ENCODE measurements at regions not wholly inside any gene's neighbourhood (a gene's known extent, or its start where the extent isn't known, plus 50 kb on each side); places are given as distances from the start of the nearest gene placed in this dataset.

DNA sequence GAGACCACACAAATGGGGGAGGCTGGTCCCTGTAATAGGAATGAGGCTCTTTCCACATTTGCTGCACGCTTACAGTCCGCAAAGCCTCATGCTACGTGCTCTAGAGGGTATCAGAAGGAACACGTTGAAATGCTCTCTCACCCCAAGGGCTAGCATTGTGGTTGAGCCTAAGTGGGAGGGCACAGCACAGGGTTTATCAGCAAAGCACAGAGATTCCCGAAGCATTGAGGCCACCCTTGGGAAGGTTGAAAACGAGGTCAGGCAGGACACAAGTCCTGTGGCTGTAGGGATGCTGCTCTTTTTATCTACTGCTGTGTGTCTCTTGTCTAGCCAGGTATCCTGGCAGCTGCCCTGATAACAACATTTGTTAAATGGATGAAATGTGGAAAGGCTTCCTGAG lies 378.3 kb downstream of the EN1 start:
- no peak for DNase-seq (ENCODE audit: low spot score)
- peaks cover 0 to 32% (median 6%) of the 10 kb centered on the region in 3 experiments for H3K27me3 ChIP-seq (ENCODE audit: control insufficient read depth in 3 of 3, insufficient read depth in 3 of 3, low read depth in 1 of 3, low read length in 3 of 3)
- no peak overlapping the region for H2BK5ac ChIP-seq (ENCODE audit: low read length)
- no peak overlapping the region for H3K14ac ChIP-seq (ENCODE audit: low read length)
- H3K4me3 ChIP-seq (ENCODE audit: low read length in 2 of 2), result no peak overlapping the region
- no CpG with 5 or more reads among the region's 6 CpGs for WGBS, 2 donors (ENCODE audit: extremely low coverage in 2 of 2, insufficient read length in 2 of 2, insufficient replicate concordance in 1 of 2)
- peaks cover 0 to 6% of the 10 kb centered on the region in 2 donors for H3K4me1 ChIP-seq (ENCODE audit: control insufficient read depth in 2 of 2, insufficient read depth in 1 of 2, low read depth in 1 of 2, low read length in 2 of 2)
- H3K27ac ChIP-seq (replicated peaks; ENCODE audit: low read length), result no peak overlapping the region
- no peak overlapping the region for H2BK15ac ChIP-seq (ENCODE audit: low read length)
- no peak overlapping the region for H3K23ac ChIP-seq (ENCODE audit: low read depth, low read length, poor library complexity)
- H2BK120ac ChIP-seq (ENCODE audit: low read depth, low read length), result no peak overlapping the region
- no peak overlapping the region for H3K18ac ChIP-seq (ENCODE audit: low read length)
- no peak overlapping the region for H3K4ac ChIP-seq (ENCODE audit: low read length)
- H2AK5ac ChIP-seq (ENCODE audit: low read depth, low read length), result no peak overlapping the region
- no peak overlapping the region for H3K4me2 ChIP-seq (ENCODE audit: insufficient read depth, low read length, poor library complexity, severe bottlenecking)
- H4K91ac ChIP-seq (ENCODE audit: low read depth, low read length, poor library complexity), result no peak overlapping the region
- no peak overlapping the region for H2BK12ac ChIP-seq (ENCODE audit: low read length)
- no peaks in the 10 kb centered on the region for H3K79me1 ChIP-seq (ENCODE audit: low read depth, low read length)
- no peaks in the 10 kb centered on the region for H3K9me3 ChIP-seq (replicated peaks in 1 of 2; ENCODE audit: control insufficient read depth in 2 of 2, insufficient read depth in 1 of 2, low read depth in 1 of 2, low read length in 2 of 2)
- no peak overlapping the region for H4K8ac ChIP-seq (ENCODE audit: low read depth, low read length)
- H3K36me3 ChIP-seq (replicated peaks in 1 of 2; ENCODE audit: control insufficient read depth in 2 of 2, insufficient read depth in 2 of 2, low read length in 2 of 2), result no peaks in the 10 kb centered on the region
- H3K9ac ChIP-seq (ENCODE audit: low read depth, low read length, poor library complexity), result no peak overlapping the region
- no peak overlapping the region for H2AFZ ChIP-seq (ENCODE audit: low read length)

DNA sequence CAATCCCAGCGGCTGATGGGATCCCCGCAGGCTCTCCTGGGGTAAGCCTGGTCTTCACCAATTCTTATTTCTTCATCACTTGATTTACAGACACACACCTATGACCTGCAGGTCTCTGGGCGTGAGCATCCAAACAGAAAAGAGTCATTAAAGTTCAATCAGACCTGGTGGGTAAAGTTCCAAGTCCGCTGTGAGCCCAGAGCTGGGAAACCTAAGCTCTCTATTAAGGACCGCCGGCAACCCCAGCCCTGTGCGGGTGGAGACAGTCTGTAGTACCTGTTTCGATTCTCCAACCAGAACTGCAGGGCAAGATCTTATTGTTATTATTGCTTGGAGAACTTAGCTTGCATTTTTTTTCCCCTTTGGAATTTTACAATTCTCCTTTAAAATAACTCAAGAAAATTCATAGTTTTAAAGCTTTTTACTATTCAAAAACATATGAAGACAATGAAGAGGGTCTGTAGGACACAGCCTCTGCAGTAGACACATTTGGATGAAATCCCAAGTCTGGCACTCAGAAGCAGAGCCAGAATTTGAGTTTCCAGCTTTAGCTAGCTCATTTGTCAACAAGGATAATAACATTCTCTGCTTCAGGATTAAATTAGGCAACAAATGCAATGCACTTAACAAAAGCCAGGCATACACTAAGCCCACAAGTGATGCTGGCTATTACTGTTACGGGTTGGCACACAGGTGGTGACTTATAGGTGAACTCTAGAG lies 376.4 kb downstream of the INSIG2 start:
- H3K4ac ChIP-seq (ENCODE audit: low read length), result no peak overlapping the region
- no peak overlapping the region for H3K4me3 ChIP-seq (ENCODE audit: low read length in 2 of 2)
- H2BK5ac ChIP-seq (ENCODE audit: low read length), result no peak overlapping the region
- no peak overlapping the region for H3K27ac ChIP-seq (replicated peaks; ENCODE audit: low read length)
- H4K91ac ChIP-seq (ENCODE audit: low read depth, low read length, poor library complexity), result no peak overlapping the region
- no peak overlapping the region for H2BK12ac ChIP-seq (ENCODE audit: low read length)
- no peak overlapping the region for H2AFZ ChIP-seq (ENCODE audit: low read length)
- H3K27me3 ChIP-seq (ENCODE audit: control insufficient read depth in 3 of 3, insufficient read depth in 3 of 3, low read depth in 1 of 3, low read length in 3 of 3), result peaks cover 0 to 11% (median 6%) of the 10 kb centered on the region in 3 experiments
- no peak overlapping the region for H2AK5ac ChIP-seq (ENCODE audit: low read depth, low read length)
- no peak overlapping the region for H3K14ac ChIP-seq (ENCODE audit: low read length)
- H3K9ac ChIP-seq (ENCODE audit: low read depth, low read length, poor library complexity), result no peak overlapping the region
- H3K79me1 ChIP-seq (ENCODE audit: low read depth, low read length), result no peaks in the 10 kb centered on the region
- no peak overlapping the region for H2BK15ac ChIP-seq (ENCODE audit: low read length)
- DNase-seq (ENCODE audit: low spot score), result no peak
- no peak overlapping the region for H3K23ac ChIP-seq (ENCODE audit: low read depth, low read length, poor library complexity)
- no CpG with 5 or more reads among the region's 9 CpGs for WGBS, 2 donors (ENCODE audit: extremely low coverage in 2 of 2, insufficient read length in 2 of 2, insufficient replicate concordance in 1 of 2)
- H3K4me2 ChIP-seq (ENCODE audit: insufficient read depth, low read length, poor library complexity, severe bottlenecking), result no peak overlapping the region
- H3K18ac ChIP-seq (ENCODE audit: low read length), result no peak overlapping the region
- H3K36me3 ChIP-seq (replicated peaks in 1 of 2; ENCODE audit: control insufficient read depth in 2 of 2, insufficient read depth in 2 of 2, low read length in 2 of 2), result no peaks in the 10 kb centered on the region
- H2BK120ac ChIP-seq (ENCODE audit: low read depth, low read length), result no peak overlapping the region
- H3K9me3 ChIP-seq (replicated peaks in 1 of 2; ENCODE audit: control insufficient read depth in 2 of 2, insufficient read depth in 1 of 2, low read depth in 1 of 2, low read length in 2 of 2), result no peaks in the 10 kb centered on the region
- no peak overlapping the region for H4K8ac ChIP-seq (ENCODE audit: low read depth, low read length)
- peaks cover 0 to 3% of the 10 kb centered on the region in 2 donors for H3K4me1 ChIP-seq (ENCODE audit: control insufficient read depth in 2 of 2, insufficient read depth in 1 of 2, low read depth in 1 of 2, low read length in 2 of 2)

DNA sequence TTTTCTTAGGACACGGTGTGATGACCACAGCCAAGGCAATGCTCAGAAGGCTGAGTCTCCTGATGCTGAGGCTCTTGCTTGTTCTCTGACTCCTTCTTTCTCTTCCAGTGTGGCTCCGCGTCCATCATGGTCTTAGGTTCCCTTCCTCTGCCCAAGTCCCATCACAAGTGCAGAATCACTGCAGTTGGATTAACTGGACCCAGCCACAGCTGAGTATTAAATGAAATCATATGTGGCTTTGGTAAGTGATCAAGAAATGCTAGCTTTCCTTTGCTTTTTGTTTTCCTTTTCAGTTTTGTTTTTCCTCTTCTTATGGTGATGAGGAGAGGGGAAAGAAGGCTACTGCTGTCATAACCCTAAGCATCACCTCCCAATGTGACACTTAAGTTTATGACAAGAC lies 375.8 kb downstream of the INSIG2 start:
- Histone ChIP-seq H4K91ac (ENCODE audit: low read depth, low read length, poor library complexity) (no peak overlapping the region), H2AK5ac (ENCODE audit: low read depth, low read length) (no peak overlapping the region), H3K4me2 (ENCODE audit: insufficient read depth, low read length, poor library complexity, severe bottlenecking) (no peak overlapping the region), H3K23ac (ENCODE audit: low read depth, low read length, poor library complexity) (no peak overlapping the region), H3K4me3 (ENCODE audit: low read length in 2 of 2) (no peak overlapping the region), H2BK120ac (ENCODE audit: low read depth, low read length) (no peak overlapping the region), H3K27me3 (ENCODE audit: control insufficient read depth in 3 of 3, insufficient read depth in 3 of 3, low read depth in 1 of 3, low read length in 3 of 3) (peaks cover 0 to 8% (median 3%) of the 10 kb centered on the region in 3 experiments), H3K4ac (ENCODE audit: low read length) (no peak overlapping the region), H2BK5ac (ENCODE audit: low read length) (no peak overlapping the region), H3K79me1 (ENCODE audit: low read depth, low read length) (no peaks in the 10 kb centered on the region), H3K9ac (ENCODE audit: low read depth, low read length, poor library complexity) (no peak overlapping the region), H4K8ac (ENCODE audit: low read depth, low read length) (no peak overlapping the region), H3K27ac (replicated peaks; ENCODE audit: low read length) (no peak overlapping the region), H3K18ac (ENCODE audit: low read length) (no peak overlapping the region), H2AFZ (ENCODE audit: low read length) (no peak overlapping the region), H2BK12ac (ENCODE audit: low read length) (no peak overlapping the region), H3K9me3 (replicated peaks in 1 of 2; ENCODE audit: control insufficient read depth in 2 of 2, insufficient read depth in 1 of 2, low read depth in 1 of 2, low read length in 2 of 2) (no peaks in the 10 kb centered on the region), H3K4me1 (ENCODE audit: control insufficient read depth in 2 of 2, insufficient read depth in 1 of 2, low read depth in 1 of 2, low read length in 2 of 2) (peaks cover 0 to 2% of the 10 kb centered on the region in 2 donors), H3K36me3 (replicated peaks in 1 of 2; ENCODE audit: control insufficient read depth in 2 of 2, insufficient read depth in 2 of 2, low read length in 2 of 2) (no peaks in the 10 kb centered on the region), H2BK15ac (ENCODE audit: low read length) (no peak overlapping the region), H3K14ac (ENCODE audit: low read length) (no peak overlapping the region)
- no peak for DNase-seq (ENCODE audit: low spot score)
- no CpG with 5 or more reads among the region's 3 CpGs for WGBS, 2 donors (ENCODE audit: extremely low coverage in 2 of 2, insufficient read length in 2 of 2, insufficient replicate concordance in 1 of 2)

DNA sequence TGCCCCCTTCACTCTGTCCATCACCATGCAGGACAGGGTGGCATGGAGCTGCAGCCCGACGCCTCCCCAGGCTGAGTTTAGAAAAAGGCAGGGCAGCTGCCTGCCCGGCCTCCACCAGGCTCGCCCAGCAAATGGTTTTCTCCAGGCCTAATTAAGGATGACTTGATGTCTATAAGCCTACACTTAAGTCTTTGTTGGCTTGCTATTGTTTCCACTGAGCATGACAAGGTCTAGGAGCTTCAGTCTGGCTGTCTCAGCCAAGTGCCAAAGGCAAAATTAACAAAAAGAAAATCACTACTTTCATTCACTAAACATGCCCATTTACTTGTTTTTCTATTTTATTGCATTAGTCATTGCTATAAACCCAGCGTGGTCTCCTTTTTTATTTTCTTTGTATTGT lies 372.2 kb downstream of the INSIG2 start:
- Histone ChIP-seq H2AK5ac (ENCODE audit: low read depth, low read length) (no peak overlapping the region), H3K36me3 (replicated peaks in 1 of 2; ENCODE audit: control insufficient read depth in 2 of 2, insufficient read depth in 2 of 2, low read length in 2 of 2) (no peaks in the 10 kb centered on the region), H4K8ac (ENCODE audit: low read depth, low read length) (no peak overlapping the region), H2AFZ (ENCODE audit: low read length) (no peak overlapping the region), H3K9me3 (replicated peaks in 1 of 2; ENCODE audit: control insufficient read depth in 2 of 2, insufficient read depth in 1 of 2, low read depth in 1 of 2, low read length in 2 of 2) (no peaks in the 10 kb centered on the region), H3K79me1 (ENCODE audit: low read depth, low read length) (no peaks in the 10 kb centered on the region), H3K27me3 (ENCODE audit: control insufficient read depth in 3 of 3, insufficient read depth in 3 of 3, low read depth in 1 of 3, low read length in 3 of 3) (no peaks in the 10 kb centered on the region), H3K4ac (ENCODE audit: low read length) (no peak overlapping the region), H2BK12ac (ENCODE audit: low read length) (no peak overlapping the region), H3K14ac (ENCODE audit: low read length) (no peak overlapping the region), H3K4me1 (ENCODE audit: control insufficient read depth in 2 of 2, insufficient read depth in 1 of 2, low read depth in 1 of 2, low read length in 2 of 2) (no peaks in the 10 kb centered on the region), H3K27ac (replicated peaks; ENCODE audit: low read length) (no peak overlapping the region), H3K4me2 (ENCODE audit: insufficient read depth, low read length, poor library complexity, severe bottlenecking) (no peak overlapping the region), H4K91ac (ENCODE audit: low read depth, low read length, poor library complexity) (no peak overlapping the region), H2BK5ac (ENCODE audit: low read length) (no peak overlapping the region), H3K9ac (ENCODE audit: low read depth, low read length, poor library complexity) (no peak overlapping the region), H2BK120ac (ENCODE audit: low read depth, low read length) (no peak overlapping the region), H2BK15ac (ENCODE audit: low read length) (no peak overlapping the region), H3K18ac (ENCODE audit: low read length) (no peak overlapping the region), H3K23ac (ENCODE audit: low read depth, low read length, poor library complexity) (no peak overlapping the region), H3K4me3 (ENCODE audit: low read length in 2 of 2) (no peak overlapping the region)
- DNase-seq (ENCODE audit: low spot score), result no peak
- no CpG with 5 or more reads among the region's 5 CpGs for WGBS, 2 donors (ENCODE audit: extremely low coverage in 2 of 2, insufficient read length in 2 of 2, insufficient replicate concordance in 1 of 2)
